HG03460 (cell line): ENCODE measurements at regions not wholly inside any gene's neighbourhood (a gene's known extent, or its start where the extent isn't known, plus 50 kb on each side); places are given as distances from the start of the nearest gene placed in this dataset.
"Not testable (repeated sequence)": the region's sequence is repeated elsewhere in the genome, so short reads cannot be mapped to it uniquely, and the experiment has no call there.

ENCODE experiments used
- ATAC-seq: cut with Tn5 transposase; IDR thresholded peaks from one replicate; pipeline ENCODE4 v1.9.1; 2021; ENCODE audit not compliant: unreplicated experiment

- ATAC-seq, result not testable (repeated sequence)
Observed at GRCh38 chr10:78096486-78096885, 62.8 kb downstream of the RPS24 start.

GRCh38 chr10:78102593-78102992 is 68.9 kb downstream of the RPS24 start:
- ATAC-seq, result not testable (repeated sequence)

- no peak for ATAC-seq
Observed at GRCh38 chr10:78109210-78109609, 75.5 kb downstream of the RPS24 start.

- ATAC-seq, result no peak
Observed at GRCh38 chr10:78115135-78115853, 81.6 kb downstream of the RPS24 start.

- no peak for ATAC-seq
Observed at GRCh38 chr10:78116361-78116760, 82.7 kb downstream of the RPS24 start.

GRCh38 chr10:78118591-78118990 is 84.9 kb downstream of the RPS24 start:
- no peak for ATAC-seq

- ATAC-seq, result no peak
Observed at GRCh38 chr10:78121801-78122200, 88.1 kb downstream of the RPS24 start.

- no peak for ATAC-seq
Observed at GRCh38 chr10:78124167-78124566, 90.5 kb downstream of the RPS24 start.

- no peak for ATAC-seq
Observed at GRCh38 chr10:78129211-78129610, 95.5 kb downstream of the RPS24 start.

GRCh38 chr10:78130966-78131710 is 97.5 kb downstream of the RPS24 start:
- ATAC-seq, result no peak

- ATAC-seq, result no peak
Observed at GRCh38 chr10:78134773-78135306, 101.2 kb downstream of the RPS24 start.

GRCh38 chr10:78137147-78137546 is 103.5 kb downstream of the RPS24 start:
- ATAC-seq, result no peak

- no peak for ATAC-seq
Observed at GRCh38 chr10:78139341-78139740, 105.7 kb downstream of the RPS24 start.

GRCh38 chr10:78140066-78140630 is 106.5 kb downstream of the RPS24 start:
- no peak for ATAC-seq

- ATAC-seq, result no peak
Observed at GRCh38 chr10:78143576-78143975, 109.9 kb downstream of the RPS24 start.

GRCh38 chr10:78146200-78146599 is 112.5 kb downstream of the RPS24 start:
- no peak for ATAC-seq

GRCh38 chr10:78147202-78147601 is 113.5 kb downstream of the RPS24 start:
- no peak for ATAC-seq

GRCh38 chr10:78148216-78148960 is 114.7 kb downstream of the RPS24 start:
- ATAC-seq, result no peak

- no peak for ATAC-seq
Observed at GRCh38 chr10:78148961-78149612, 115.4 kb downstream of the RPS24 start.

- ATAC-seq, result no peak
Observed at GRCh38 chr10:78150756-78151155, 117.1 kb downstream of the RPS24 start.

- no peak for ATAC-seq
Observed at GRCh38 chr10:78155722-78156121, 122.1 kb downstream of the RPS24 start.
